ENCODE measurements at regions not wholly inside any gene's neighbourhood (a gene's known extent, or its start where the extent isn't known, plus 50 kb on each side); places are given as distances from the start of the nearest gene placed in this dataset.

GRCh38 chr3:146705225-146705624 is 100.1 kb upstream of the PLSCR5 start:
- TF ChIP-seq TAF1 (IDR thresholded peaks at IDR 0.05; ENCODE audit: borderline replicate concordance, insufficient read depth, low read length): no peak
- no peak for TF ChIP-seq SIN3A (IDR thresholded peaks at IDR 0.05; ENCODE audit: borderline replicate concordance, insufficient read depth, low read length)

Data from PFSK-1 (cell line).